SJCRH30 (cell line): ENCODE measurements at regions not wholly inside any gene's neighbourhood (a gene's known extent, or its start where the extent isn't known, plus 50 kb on each side); places are given as distances from the start of the nearest gene placed in this dataset.
"Not testable (repeated sequence)": the region's sequence is repeated elsewhere in the genome, so short reads cannot be mapped to it uniquely, and the experiment has no call there.

Experiments
- DNase-seq, 2 experiments: peaks; one replicate each; pipeline ENCODE4 v3.0.0-alpha.2; 2015 to 2020
- H3K27ac ChIP-seq: fragments of 250-450 bp; sonication (Bioruptor Pico); 2 replicates; pipeline ENCODE4 v1.5.1; 2020; ENCODE audit warnings: mild to moderate bottlenecking, moderate library complexity
- H3K27me3 ChIP-seq: fragments of 250-450 bp; sonication (Bioruptor Pico); 2 replicates; pipeline ENCODE4 v1.5.1; 2020; ENCODE audit warnings: mild to moderate bottlenecking, moderate library complexity
- H3K36me3 ChIP-seq: fragments of 250-450 bp; sonication (Bioruptor Pico); 2 replicates; pipeline ENCODE4 v1.5.1; 2020; ENCODE audit warnings: mild to moderate bottlenecking, moderate library complexity
- H3K4me1 ChIP-seq: fragments of 250-450 bp; sonication (Bioruptor Pico); 2 replicates; pipeline ENCODE4 v1.5.1; 2020; ENCODE audit warnings: mild to moderate bottlenecking, moderate library complexity
- H3K4me3 ChIP-seq: fragments of 250-450 bp; sonication (Bioruptor Pico); 2 replicates; pipeline ENCODE4 v1.5.1; 2020; ENCODE audit warnings: mild to moderate bottlenecking, moderate library complexity
- H3K9me3 ChIP-seq: fragments of 250-450 bp; sonication (Bioruptor Pico); replicated peaks from 2 replicates; pipeline ENCODE4 v1.5.1; 2020; ENCODE audit warnings: mild to moderate bottlenecking, moderate library complexity

- H3K9me3 ChIP-seq: no peaks in the 10 kb centered on the region
- H3K4me1 ChIP-seq: no peaks in the 10 kb centered on the region
- no peak for DNase-seq
- no peaks in the 10 kb centered on the region for H3K27me3 ChIP-seq
- H3K27ac ChIP-seq: no peak overlapping the region
- H3K36me3 ChIP-seq: no peaks in the 10 kb centered on the region
- H3K4me3 ChIP-seq: no peak overlapping the region
Observed at GRCh38 chr22:22161924-22162851, 82.4 kb upstream of the VPREB1 start.

GRCh38 chr22:22160768-22161167 lies 83.8 kb upstream of the VPREB1 start:
- H3K36me3 ChIP-seq, DNase-seq, H3K4me3 ChIP-seq, H3K27me3 ChIP-seq, H3K4me1 ChIP-seq, H3K9me3 ChIP-seq, H3K27ac ChIP-seq: not testable (repeated sequence)

- Histone ChIP-seq H3K9me3 (no peaks in the 10 kb centered on the region), H3K27me3 (no peaks in the 10 kb centered on the region), H3K4me1 (no peaks in the 10 kb centered on the region), H3K36me3 (no peaks in the 10 kb centered on the region), H3K27ac (no peak overlapping the region), H3K4me3 (no peak overlapping the region)
- DNase-seq: no peak
Observed at GRCh38 chr22:22159384-22159783, 85.2 kb upstream of the VPREB1 start.

- Histone ChIP-seq H3K4me1 (no peaks in the 10 kb centered on the region), H3K27me3 (no peaks in the 10 kb centered on the region), H3K36me3 (no peaks in the 10 kb centered on the region), H3K4me3 (no peak overlapping the region), H3K9me3 (no peaks in the 10 kb centered on the region), H3K27ac (no peak overlapping the region)
- DNase-seq: no peak
Observed at GRCh38 chr22:22158965-22159364, 85.6 kb upstream of the VPREB1 start.

- no peaks in the 10 kb centered on the region for H3K4me1 ChIP-seq
- no peaks in the 10 kb centered on the region for H3K27me3 ChIP-seq
- DNase-seq: no peak
Observed at GRCh38 chr22:22158207-22158816, 86.3 kb upstream of the VPREB1 start.

GRCh38 chr22:22157348-22157725 lies 87.2 kb upstream of the VPREB1 start:
- H3K27ac ChIP-seq: no peak overlapping the region
- no peaks in the 10 kb centered on the region for H3K9me3 ChIP-seq
- H3K36me3 ChIP-seq: no peaks in the 10 kb centered on the region; the same call in 1 of the 2 replicates
- 0 out of 2 replicates have a peak, but pooled peaks cover 5% of the 10 kb centered on the region for H3K27me3 ChIP-seq
- no peak overlapping the region for H3K4me3 ChIP-seq
- no peaks in the 10 kb centered on the region for H3K4me1 ChIP-seq
- DNase-seq: no peak

More at GRCh38 chr22:22158207-22158816, 86.3 kb upstream of the VPREB1 start:
- Histone ChIP-seq H3K4me3 (no peak overlapping the region), H3K36me3 (no peaks in the 10 kb centered on the region), H3K9me3 (no peaks in the 10 kb centered on the region), H3K27ac (no peak overlapping the region)

GRCh38 chr22:22156716-22157347 lies 87.8 kb upstream of the VPREB1 start:
- Histone ChIP-seq H3K9me3 (no peaks in the 10 kb centered on the region), H3K4me1 (no peaks in the 10 kb centered on the region), H3K36me3 (no peaks in the 10 kb centered on the region; the same call in 1 of the 2 replicates), H3K27ac (no peak overlapping the region), H3K4me3 (no peak overlapping the region), H3K27me3 (0 out of 2 replicates have a peak, but pooled peaks cover 5% of the 10 kb centered on the region)
- peak; percentile 78 to 81 for DNase-seq

- Histone ChIP-seq H3K27ac (no peak overlapping the region), H3K36me3 (no peaks in the 10 kb centered on the region; the same call in 1 of the 2 replicates), H3K4me3 (no peak overlapping the region), H3K4me1 (no peaks in the 10 kb centered on the region), H3K9me3 (no peaks in the 10 kb centered on the region), H3K27me3 (0 out of 2 replicates have a peak, but pooled peaks cover 5% of the 10 kb centered on the region)
- DNase-seq: no peak
Observed at GRCh38 chr22:22156348-22156715, 88.3 kb upstream of the VPREB1 start.

GRCh38 chr22:22155607-22156006 lies 89.0 kb upstream of the VPREB1 start:
- H3K27me3 ChIP-seq: 0 out of 2 replicates have a peak, but pooled peaks cover 5% of the 10 kb centered on the region
- no peaks in the 10 kb centered on the region for H3K9me3 ChIP-seq
- H3K4me1 ChIP-seq: no peaks in the 10 kb centered on the region
- H3K27ac ChIP-seq: no peak overlapping the region
- H3K36me3 ChIP-seq: no peaks in the 10 kb centered on the region; the same call in 1 of the 2 replicates
- no peak for DNase-seq
- no peak overlapping the region for H3K4me3 ChIP-seq

- DNase-seq: no peak
- Histone ChIP-seq H3K9me3 (no peaks in the 10 kb centered on the region), H3K27ac (no peak overlapping the region), H3K4me3 (no peak overlapping the region), H3K27me3 (0 out of 2 replicates have a peak, but pooled peaks cover 5% of the 10 kb centered on the region), H3K4me1 (no peaks in the 10 kb centered on the region), H3K36me3 (no peaks in the 10 kb centered on the region; the same call in 1 of the 2 replicates)
Observed at GRCh38 chr22:22155146-22155545, 89.4 kb upstream of the VPREB1 start.

- Histone ChIP-seq H3K27ac (no peak overlapping the region), H3K4me3 (no peak overlapping the region), H3K4me1 (no peaks in the 10 kb centered on the region), H3K27me3 (0 out of 2 replicates have a peak, but pooled peaks cover 5% of the 10 kb centered on the region), H3K9me3 (no peaks in the 10 kb centered on the region), H3K36me3 (no peaks in the 10 kb centered on the region; the same call in 1 of the 2 replicates)
- no peak for DNase-seq
Observed at GRCh38 chr22:22154040-22154439, 90.5 kb upstream of the VPREB1 start.

GRCh38 chr22:22151308-22151707 lies 93.3 kb upstream of the VPREB1 start:
- DNase-seq: no peak
- no peaks in the 10 kb centered on the region for H3K9me3 ChIP-seq
- no peak overlapping the region for H3K4me3 ChIP-seq
- H3K36me3 ChIP-seq: no peaks in the 10 kb centered on the region; the same call in 1 of the 2 replicates
- H3K27me3 ChIP-seq: peaks cover 12% of the 10 kb centered on the region
- H3K27ac ChIP-seq: no peak overlapping the region
- no peaks in the 10 kb centered on the region for H3K4me1 ChIP-seq

GRCh38 chr22:22150457-22150856 lies 94.1 kb upstream of the VPREB1 start:
- Histone ChIP-seq H3K27me3 (peaks cover 12% of the 10 kb centered on the region), H3K36me3 (no peaks in the 10 kb centered on the region; the same call in 1 of the 2 replicates), H3K4me3 (no peak overlapping the region), H3K9me3 (no peaks in the 10 kb centered on the region), H3K4me1 (no peaks in the 10 kb centered on the region), H3K27ac (no peak overlapping the region)
- DNase-seq: no peak

GRCh38 chr22:22148905-22149304 lies 95.7 kb upstream of the VPREB1 start:
- H3K9me3 ChIP-seq: no peaks in the 10 kb centered on the region
- no peak overlapping the region for H3K27ac ChIP-seq
- DNase-seq: no peak
- no peak overlapping the region for H3K4me3 ChIP-seq
- no peaks in the 10 kb centered on the region; the same call in 1 of the 2 replicates for H3K36me3 ChIP-seq
- H3K4me1 ChIP-seq: no peaks in the 10 kb centered on the region
- peaks cover 12% of the 10 kb centered on the region for H3K27me3 ChIP-seq

GRCh38 chr22:22144858-22145257 lies 99.7 kb upstream of the VPREB1 start:
- H3K4me3 ChIP-seq: no peak overlapping the region
- no peaks in the 10 kb centered on the region for H3K4me1 ChIP-seq
- peaks cover 15% of the 10 kb centered on the region for H3K27me3 ChIP-seq
- no peak overlapping the region for H3K27ac ChIP-seq
- 0 out of 2 replicates have a peak, but pooled peaks cover 2% of the 10 kb centered on the region for H3K9me3 ChIP-seq
- no peaks in the 10 kb centered on the region for H3K36me3 ChIP-seq
- DNase-seq: no peak
